ENCODE measurements at regions not wholly inside any gene's neighbourhood (a gene's known extent, or its start where the extent isn't known, plus 50 kb on each side); places are given as distances from the start of the nearest gene placed in this dataset.

DNA sequence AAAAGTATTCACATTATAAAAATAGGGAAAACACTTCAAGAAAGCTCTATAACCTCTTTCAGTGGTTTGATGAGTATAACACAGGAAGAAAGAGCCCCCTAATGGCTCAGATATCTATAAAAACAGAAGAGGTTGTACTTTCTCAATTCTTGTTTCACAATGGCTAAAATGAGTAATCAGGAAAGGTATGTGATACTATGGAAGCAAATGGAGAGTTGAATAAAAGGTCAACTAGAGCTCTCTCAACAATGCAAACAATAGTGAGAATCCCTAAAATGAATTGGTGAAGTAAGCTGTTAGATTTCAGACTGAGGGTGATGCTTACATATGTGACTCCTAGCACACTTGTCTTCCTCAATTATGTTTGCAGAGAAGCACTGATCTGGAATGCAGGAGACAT, 584.6 kb upstream of the CDH18 start:
- TF ChIP-seq, protein P1, sequence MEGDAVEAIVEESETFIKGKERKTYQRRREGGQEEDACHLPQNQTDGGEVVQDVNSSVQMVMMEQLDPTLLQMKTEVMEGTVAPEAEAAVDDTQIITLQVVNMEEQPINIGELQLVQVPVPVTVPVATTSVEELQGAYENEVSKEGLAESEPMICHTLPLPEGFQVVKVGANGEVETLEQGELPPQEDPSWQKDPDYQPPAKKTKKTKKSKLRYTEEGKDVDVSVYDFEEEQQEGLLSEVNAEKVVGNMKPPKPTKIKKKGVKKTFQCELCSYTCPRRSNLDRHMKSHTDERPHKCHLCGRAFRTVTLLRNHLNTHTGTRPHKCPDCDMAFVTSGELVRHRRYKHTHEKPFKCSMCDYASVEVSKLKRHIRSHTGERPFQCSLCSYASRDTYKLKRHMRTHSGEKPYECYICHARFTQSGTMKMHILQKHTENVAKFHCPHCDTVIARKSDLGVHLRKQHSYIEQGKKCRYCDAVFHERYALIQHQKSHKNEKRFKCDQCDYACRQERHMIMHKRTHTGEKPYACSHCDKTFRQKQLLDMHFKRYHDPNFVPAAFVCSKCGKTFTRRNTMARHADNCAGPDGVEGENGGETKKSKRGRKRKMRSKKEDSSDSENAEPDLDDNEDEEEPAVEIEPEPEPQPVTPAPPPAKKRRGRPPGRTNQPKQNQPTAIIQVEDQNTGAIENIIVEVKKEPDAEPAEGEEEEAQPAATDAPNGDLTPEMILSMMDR (IDR thresholded peaks at IDR 0.05 in 4 of 5, conservative IDR thresholded peaks at IDR 0.05 in 1 of 5) = no peak
- no peak for TF ChIP-seq POLR2A (IDR thresholded peaks at IDR 0.05)
